Activated T-helper 9 cell treated with anti-CD3 and anti-CD28 coated beads, Interleukin-2, amount 50 U/mL, for 16 hours (primary cell): ENCODE measurements at regions not wholly inside any gene's neighbourhood (a gene's known extent, or its start where the extent isn't known, plus 50 kb on each side); places are given as distances from the start of the nearest gene placed in this dataset.

Experiments used
- DNase-seq: peaks from one replicate; pipeline ENCODE4 v3.0.0-alpha.2; 2020; ENCODE audit warnings: low read depth

DNA sequence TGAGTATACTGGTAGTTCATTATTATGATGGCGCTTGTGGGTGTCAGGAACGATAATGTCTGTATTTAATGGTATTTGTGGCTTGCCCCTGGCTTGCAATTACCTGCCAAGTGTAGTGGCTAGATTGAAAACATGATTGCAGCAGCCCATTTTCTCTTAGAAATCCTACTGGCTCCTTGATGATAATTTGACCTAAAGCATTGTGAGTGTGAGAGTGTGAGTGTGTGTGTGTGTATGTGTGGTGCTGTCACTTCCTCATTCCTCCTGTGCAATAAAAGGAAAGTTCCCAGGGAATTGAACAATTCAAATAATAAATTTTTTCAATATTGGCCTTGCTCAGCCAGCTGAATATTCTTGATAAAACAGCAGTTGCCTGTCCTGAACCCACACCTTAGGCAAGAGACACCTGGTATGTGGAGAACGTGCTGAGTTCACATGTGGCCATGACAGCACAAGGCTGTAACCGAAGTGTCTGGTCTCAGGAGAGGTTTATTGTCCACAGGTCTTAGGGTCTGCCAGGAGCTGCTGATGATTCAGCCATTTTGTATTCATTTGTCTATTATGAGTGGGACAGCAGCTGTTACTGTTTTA lies 193.3 kb downstream of the CD47 start:
- no peak for DNase-seq

DNA sequence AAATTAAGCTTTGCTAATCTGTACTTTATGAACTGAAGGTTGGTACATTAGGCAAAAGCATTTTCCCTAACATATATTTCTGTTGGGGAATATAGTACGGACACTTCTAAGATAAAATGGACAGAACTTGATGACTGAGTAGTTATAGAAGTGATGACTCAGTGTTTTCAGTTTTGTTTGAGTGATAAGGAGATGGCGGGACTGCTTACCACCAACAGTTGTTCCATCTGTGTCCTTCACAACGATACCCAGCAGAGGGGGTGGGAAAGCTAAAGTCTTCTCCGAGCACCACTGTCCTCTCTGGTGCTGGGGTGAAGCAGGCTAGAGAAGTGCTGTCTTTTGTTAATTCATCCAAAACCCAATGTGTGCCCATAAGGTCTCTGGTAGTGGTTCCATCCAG lies 195.8 kb downstream of the CD47 start:
- DNase-seq = no peak

DNA sequence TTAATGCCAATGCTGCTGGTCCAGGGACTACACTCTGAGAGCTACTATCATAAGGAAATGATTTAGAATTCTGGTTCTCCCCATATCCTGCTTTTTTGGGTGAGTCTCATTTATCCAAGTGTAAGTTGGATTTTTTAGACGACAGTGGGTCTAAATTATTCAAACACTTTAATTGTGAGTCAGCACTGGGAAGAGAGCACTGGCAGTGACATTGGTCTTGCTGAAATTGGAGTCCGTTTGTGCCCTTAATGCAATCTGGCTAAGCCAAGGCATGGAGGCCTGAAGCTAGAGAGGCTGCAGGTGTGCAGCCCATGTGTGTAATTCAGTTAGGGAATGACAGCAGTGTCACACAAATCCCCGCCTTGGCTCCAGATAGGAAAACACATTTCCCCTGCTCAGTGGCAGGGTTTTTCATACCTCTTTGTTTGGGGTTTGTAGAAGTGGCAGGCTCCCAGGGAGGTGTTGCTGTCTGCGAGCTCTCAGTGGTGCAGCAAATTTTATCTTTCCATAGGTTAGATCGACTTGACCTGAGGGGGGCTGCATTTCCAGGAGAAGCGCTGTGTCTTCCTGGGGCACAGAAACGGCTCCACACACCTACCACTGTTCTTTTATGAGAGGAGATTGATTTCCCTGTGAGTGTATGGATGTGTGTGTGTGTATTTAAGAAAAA lies 197.7 kb downstream of the CD47 start:
- no peak for DNase-seq

DNA sequence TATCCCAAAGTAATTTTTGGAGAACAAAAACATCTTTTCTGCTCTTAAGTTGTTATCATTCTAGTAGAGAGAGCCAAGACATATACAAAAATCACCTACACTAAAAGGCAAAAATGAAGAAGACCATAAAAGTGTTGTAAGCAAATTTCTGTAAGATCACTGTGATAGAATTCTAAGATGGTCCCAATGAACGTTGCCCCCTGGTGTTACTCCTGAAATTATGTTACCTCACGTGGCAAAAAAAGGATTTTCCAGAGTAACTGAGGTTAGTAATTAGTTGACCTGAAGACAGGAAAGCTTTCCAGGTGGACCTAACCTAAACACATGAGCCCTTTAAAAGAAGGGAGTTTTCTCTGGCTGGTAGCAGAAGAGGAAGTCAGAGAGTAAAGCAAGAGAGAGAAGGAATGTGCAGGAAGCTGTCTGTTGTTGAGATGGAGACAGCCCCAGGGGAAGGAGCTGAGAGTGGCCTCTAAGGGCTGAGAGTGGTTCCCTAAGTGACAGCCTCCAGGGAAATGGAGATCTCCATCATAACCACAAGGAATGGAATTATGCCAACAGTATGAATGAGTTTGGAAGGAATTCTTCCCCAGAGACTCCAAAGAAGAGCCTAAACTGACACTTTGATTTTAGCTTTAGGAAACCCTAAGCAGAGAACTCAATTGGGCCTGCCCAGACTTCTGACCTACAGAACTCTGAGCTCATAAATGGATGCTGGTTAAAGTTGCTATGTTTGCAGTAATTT lies 205.9 kb downstream of the CD47 start:
- DNase-seq = no peak

DNA sequence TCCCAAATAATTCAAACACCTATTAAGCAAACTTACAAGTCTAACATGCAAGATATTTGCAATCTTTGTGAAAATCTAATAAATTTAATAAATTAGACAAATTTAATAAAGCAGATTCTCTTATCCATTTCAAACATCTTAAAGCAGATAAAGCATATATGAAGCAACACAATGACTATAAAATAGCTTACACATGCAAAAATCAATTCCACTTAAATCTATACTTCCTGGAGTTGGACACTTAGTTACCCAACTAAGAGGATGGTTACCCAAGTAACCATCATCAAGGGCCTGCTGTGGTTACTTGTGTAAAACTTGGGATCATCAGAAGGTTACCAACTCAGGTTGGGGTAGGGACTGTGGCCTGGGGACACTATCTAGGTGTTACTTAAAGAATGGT lies 206.8 kb downstream of the CD47 start:
- no peak for DNase-seq

DNA sequence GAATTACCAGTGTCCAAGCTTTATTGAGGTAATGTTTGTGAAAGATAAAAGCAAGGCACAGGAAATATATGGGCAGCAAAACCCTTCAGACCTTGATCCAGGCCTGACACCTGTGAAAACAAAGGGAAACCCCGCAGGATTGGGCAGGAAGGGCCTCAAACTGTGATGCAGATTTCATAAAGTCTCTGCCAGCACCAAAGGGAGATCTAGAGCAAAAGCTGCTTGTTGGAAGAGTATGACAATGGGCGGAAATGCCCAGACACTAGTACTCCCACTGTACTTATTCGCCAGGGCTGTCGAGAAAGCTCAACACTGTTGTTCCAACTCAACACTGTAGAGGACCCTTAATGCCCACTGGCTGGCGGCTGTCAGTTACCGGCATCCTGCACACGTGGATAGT lies 207.9 kb downstream of the CD47 start:
- no peak for DNase-seq

DNA sequence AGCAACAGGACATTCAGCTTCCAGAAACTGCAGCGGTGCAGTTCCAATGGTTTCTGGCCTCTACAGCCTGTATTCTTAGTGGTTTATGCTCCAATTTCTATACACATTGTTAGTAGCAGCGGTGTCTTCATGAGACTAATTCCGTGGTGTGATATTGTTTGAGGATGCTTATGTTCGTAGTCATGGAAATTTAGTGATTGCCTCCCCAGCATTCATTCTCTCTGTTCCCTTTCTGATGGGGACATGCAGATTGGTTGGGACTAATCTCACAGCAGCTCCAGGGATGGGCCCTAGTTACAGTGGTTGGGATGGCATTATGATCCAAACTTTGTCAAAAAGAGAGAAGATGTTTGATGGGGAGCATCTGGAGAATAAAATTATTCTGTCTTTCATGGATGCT lies 208.6 kb downstream of the CD47 start:
- DNase-seq = no peak

DNA sequence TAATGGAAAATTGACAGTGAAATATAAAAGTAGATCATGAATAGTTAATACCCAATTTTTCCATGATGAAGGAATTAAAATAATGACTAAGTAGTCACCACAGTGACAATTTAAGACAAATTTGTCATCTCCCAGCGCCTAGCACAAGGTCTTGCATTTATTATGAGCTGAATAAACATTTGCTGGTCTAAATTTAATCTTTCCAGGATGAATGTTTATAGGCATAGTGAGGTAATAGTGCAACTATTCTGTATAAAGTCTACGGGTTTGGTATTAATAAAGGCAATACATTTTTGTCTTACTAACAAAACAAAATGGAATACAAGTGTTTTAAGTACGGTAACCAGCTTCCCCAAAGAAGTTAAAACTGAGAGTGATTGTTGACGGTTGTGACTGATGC lies 209.3 kb downstream of the CD47 start:
- DNase-seq = no peak

DNA sequence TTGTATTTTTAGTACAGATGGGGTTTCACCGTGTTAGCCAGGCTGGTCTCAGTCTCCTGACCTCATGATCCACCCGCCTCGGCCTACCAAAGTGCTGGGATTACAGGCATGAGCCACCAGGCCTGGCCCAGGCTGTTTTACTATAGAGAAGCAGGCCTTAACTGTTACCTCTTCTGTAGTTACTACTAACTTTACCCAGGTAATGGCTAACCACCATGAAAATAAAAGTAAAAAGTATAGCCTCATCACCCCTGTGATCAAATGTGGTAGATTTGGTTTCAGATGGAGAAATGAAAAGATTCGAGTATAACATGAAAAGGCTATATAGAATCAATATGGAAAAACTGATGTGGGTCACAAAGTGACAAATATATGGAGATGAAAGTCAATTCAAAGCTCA lies 210.1 kb downstream of the CD47 start:
- DNase-seq = no peak

DNA sequence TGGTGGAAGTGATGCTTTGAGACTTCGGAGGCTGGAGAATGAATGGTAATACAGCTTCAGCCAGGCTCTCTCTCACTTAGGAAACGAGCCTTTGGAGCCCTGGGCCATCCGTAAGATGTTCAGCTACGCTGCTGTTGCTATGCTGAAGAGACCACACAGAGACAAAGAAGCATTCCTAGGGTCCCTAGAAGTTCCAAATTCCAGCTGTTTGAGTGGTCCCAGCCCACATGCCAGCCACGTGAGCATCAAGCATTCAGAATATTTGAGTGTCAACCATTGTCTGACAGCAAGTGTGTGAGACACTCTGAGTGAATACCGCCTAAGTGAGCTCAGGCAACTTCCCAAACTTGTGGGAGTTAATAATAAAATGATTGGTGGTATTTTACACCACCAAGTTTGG lies 212.9 kb downstream of the CD47 start:
- DNase-seq = no peak

DNA sequence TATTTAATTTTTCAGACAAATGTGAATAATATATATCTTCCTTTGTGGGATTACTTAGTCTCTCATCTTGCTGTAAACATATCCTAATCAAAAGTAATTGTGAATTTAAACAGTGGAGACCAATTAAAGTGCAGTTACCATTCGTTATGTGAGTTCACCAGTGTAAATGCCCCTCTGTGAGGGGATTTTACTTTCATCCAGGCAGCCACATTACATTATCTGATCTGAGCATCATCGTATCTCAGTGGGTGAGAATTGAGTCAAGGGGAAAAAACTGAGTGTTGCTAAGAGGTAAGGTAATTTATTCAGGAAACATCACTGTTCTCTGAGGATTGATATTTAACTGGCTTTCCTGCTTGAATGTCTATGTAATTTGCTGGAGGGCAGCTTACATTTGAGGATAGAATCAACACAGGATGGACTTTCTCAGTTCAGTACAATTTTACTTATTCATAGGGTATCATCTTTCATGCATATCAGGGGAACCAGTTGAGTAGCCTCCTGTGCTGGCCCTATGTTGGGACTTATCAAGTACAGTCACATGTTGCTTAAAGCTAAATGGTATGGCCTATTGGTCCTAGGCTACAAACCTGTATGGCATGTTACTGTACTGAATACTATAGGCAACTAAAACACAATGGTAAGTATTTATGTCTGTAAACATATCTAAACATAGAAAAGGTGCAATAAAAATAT lies 219.7 kb downstream of the CD47 start:
- no peak for DNase-seq

DNA sequence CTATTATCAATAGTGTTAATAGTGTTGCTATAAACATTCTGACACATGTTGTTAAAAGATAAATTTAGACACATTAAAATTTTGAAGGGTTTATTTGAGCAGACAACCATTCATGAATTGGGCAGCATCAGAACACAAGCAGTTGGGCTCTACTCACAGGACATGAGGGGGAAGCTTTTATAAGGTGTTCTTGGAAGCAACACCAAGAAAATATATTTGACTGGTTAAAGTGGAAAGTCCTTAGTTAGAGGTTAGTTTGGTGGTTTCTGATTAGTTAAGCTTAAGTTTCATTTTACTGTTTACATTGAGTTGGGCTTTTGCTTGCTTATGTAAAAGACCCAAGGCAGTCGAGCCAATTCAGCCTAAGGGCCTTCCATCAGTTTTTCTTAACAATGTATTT lies 220.7 kb downstream of the CD47 start:
- no peak for DNase-seq

DNA sequence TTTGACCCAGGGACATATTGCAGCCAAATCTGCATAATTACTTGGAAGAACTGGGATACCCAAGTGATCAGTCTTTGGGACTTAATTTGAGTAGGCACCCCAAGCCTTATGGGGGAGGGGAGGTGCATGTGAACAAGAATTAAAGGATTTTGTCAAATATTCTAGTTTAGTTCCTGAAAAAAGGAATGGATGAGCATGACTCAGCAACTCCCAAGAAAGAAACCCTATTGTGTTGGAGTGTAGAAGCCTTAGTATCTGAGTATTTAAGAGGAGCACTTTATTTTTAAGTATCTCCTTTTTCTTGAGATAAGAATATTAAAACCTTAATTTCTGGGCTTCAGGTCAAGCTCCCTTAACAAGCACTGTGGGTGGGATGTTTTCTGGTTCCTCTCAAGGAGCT lies 222.4 kb downstream of the CD47 start:
- no peak for DNase-seq

DNA sequence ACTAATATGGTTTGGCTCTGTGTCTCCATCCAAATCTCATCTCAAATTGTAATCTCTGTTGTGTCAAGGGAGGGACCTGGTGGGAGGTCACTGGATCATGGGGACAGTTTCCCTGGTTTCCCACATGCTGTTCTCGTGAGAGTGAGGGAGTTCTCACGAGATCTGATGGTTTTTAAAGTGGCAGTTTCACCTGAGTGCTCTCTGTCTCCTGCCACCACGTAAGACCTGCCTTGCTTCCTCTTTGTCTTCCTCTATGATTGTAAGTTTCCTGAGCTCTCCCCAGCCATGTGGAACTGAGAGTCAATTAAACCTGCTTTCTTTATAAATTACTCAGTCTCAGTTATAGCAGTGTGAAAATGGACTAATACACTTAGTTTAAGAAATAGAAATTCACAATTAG lies 228.9 kb downstream of the CD47 start:
- DNase-seq = no peak

DNA sequence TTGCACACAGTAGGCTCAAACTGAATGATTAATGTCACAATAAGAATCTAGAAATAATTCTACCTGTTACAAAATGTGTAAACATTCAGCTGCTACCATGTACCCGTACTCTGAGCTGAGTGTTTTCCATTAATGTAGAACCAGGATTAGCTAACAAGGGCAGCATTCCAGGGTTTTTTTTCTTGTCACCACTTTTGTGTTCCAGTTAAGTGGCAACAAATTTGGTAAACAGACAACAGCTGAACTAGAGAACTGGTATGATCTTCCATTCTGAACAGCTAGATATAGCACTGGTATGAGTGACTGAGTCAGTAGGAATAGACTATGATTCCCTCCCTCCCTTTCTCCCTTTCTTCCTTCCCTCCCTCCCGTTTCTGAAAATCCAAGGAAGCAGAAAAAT lies 229.4 kb downstream of the CD47 start:
- DNase-seq = no peak
